ENCODE measurements at regions not wholly inside any gene's neighbourhood (a gene's known extent, or its start where the extent isn't known, plus 50 kb on each side); places are given as distances from the start of the nearest gene placed in this dataset.

GRCh38 chr19:29457413-29457812 is 68.4 kb upstream of the VSTM2B start:
- Histone ChIP-seq H2AFZ (ENCODE audit: control insufficient read depth, low read length) (no peak overlapping the region), H3K79me2 (ENCODE audit: control insufficient read depth, insufficient read depth, low read length) (no peaks in the 10 kb centered on the region), H3K36me3 (ENCODE audit: control insufficient read depth in 2 of 2, extremely low read depth in 1 of 2, insufficient read depth in 2 of 2, low read length in 2 of 2) (no peaks in the 10 kb centered on the region), H3K9ac (ENCODE audit: control insufficient read depth, extremely low read depth, insufficient read depth, low read length) (no peak overlapping the region), H3K27ac (ENCODE audit: control insufficient read depth, insufficient read depth, low read length) (no peak overlapping the region), H3K4me1 (ENCODE audit: control insufficient read depth, extremely low read depth, insufficient read depth, low read length) (no peaks in the 10 kb centered on the region), H3K9me3 (ENCODE audit: control insufficient read depth, low read depth, low read length) (peaks cover 4% of the 10 kb centered on the region), H3K4me3 (ENCODE audit: control insufficient read depth in 2 of 3, extremely low read depth in 1 of 3, insufficient read depth in 2 of 3, low read depth in 1 of 3, low read length in 3 of 3) (no peak overlapping the region), H3K9me1 (ENCODE audit: control insufficient read depth, extremely low read depth, insufficient read depth, low read length) (no peaks in the 10 kb centered on the region), H4K20me1 (ENCODE audit: control insufficient read depth, extremely low read depth, insufficient read depth, low read length) (no peaks in the 10 kb centered on the region), H3K27me3 (ENCODE audit: control insufficient read depth, extremely low read depth, insufficient read depth, low read length) (no peaks in the 10 kb centered on the region), H3K4me2 (ENCODE audit: control insufficient read depth, extremely low read depth, insufficient read depth, low read depth, low read length) (no peak overlapping the region)
- no peak for TF ChIP-seq EZH2 (IDR thresholded peaks at IDR 0.05; ENCODE audit: low read length)
- TF ChIP-seq, protein P1, sequence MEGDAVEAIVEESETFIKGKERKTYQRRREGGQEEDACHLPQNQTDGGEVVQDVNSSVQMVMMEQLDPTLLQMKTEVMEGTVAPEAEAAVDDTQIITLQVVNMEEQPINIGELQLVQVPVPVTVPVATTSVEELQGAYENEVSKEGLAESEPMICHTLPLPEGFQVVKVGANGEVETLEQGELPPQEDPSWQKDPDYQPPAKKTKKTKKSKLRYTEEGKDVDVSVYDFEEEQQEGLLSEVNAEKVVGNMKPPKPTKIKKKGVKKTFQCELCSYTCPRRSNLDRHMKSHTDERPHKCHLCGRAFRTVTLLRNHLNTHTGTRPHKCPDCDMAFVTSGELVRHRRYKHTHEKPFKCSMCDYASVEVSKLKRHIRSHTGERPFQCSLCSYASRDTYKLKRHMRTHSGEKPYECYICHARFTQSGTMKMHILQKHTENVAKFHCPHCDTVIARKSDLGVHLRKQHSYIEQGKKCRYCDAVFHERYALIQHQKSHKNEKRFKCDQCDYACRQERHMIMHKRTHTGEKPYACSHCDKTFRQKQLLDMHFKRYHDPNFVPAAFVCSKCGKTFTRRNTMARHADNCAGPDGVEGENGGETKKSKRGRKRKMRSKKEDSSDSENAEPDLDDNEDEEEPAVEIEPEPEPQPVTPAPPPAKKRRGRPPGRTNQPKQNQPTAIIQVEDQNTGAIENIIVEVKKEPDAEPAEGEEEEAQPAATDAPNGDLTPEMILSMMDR (optimal IDR thresholded peaks at IDR 0.05 in 1 of 3, IDR thresholded peaks at IDR 0.05 in 1 of 3, conservative IDR thresholded peaks at IDR 0.05 in 1 of 3; ENCODE audit: extremely low read depth in 1 of 3, insufficient read depth in 2 of 3, low read length in 3 of 3): no peak
- dilution Hi-C loops (cut with MboI; ENCODE audit: extremely low pct_ligation_motif_present, low sequenced_read_pairs): no loop called here
- DNase-seq (ENCODE audit: low read depth, low spot score) (no peak), FAIRE-seq (no peak)

GRCh38 chr19:29467824-29468401 is 57.9 kb upstream of the VSTM2B start:
- no peaks in the 10 kb centered on the region for H3K27me3 ChIP-seq (ENCODE audit: control insufficient read depth, extremely low read depth, insufficient read depth, low read length)
- H3K36me3 ChIP-seq (ENCODE audit: control insufficient read depth in 2 of 2, extremely low read depth in 1 of 2, insufficient read depth in 2 of 2, low read length in 2 of 2): no peaks in the 10 kb centered on the region
- no peak overlapping the region for H2AFZ ChIP-seq (ENCODE audit: control insufficient read depth, low read length)
- no peaks in the 10 kb centered on the region for H3K9me3 ChIP-seq (ENCODE audit: control insufficient read depth, low read depth, low read length)
- no peak overlapping the region for H3K27ac ChIP-seq (ENCODE audit: control insufficient read depth, insufficient read depth, low read length)
- no peaks in the 10 kb centered on the region for H3K4me1 ChIP-seq (ENCODE audit: control insufficient read depth, extremely low read depth, insufficient read depth, low read length)
- dilution Hi-C loops (cut with MboI; ENCODE audit: extremely low pct_ligation_motif_present, low sequenced_read_pairs): no loop called here
- no peak overlapping the region for H3K4me2 ChIP-seq (ENCODE audit: control insufficient read depth, extremely low read depth, insufficient read depth, low read depth, low read length)
- DNase-seq (ENCODE audit: low read depth, low spot score) (no peak), FAIRE-seq (no peak)
- no peak overlapping the region for H3K4me3 ChIP-seq (ENCODE audit: control insufficient read depth in 2 of 3, extremely low read depth in 1 of 3, insufficient read depth in 2 of 3, low read depth in 1 of 3, low read length in 3 of 3)
- no peak for TF ChIP-seq EZH2 (IDR thresholded peaks at IDR 0.05; ENCODE audit: low read length)
- TF ChIP-seq, protein P1 (optimal IDR thresholded peaks at IDR 0.05 in 1 of 3, IDR thresholded peaks at IDR 0.05 in 1 of 3, conservative IDR thresholded peaks at IDR 0.05 in 1 of 3; ENCODE audit: extremely low read depth in 1 of 3, insufficient read depth in 2 of 3, low read length in 3 of 3): peak in 2 of 3 experiments; percentile 36
- no peaks in the 10 kb centered on the region for H3K79me2 ChIP-seq (ENCODE audit: control insufficient read depth, insufficient read depth, low read length)
- no peaks in the 10 kb centered on the region for H4K20me1 ChIP-seq (ENCODE audit: control insufficient read depth, extremely low read depth, insufficient read depth, low read length)
- no peak overlapping the region for H3K9ac ChIP-seq (ENCODE audit: control insufficient read depth, extremely low read depth, insufficient read depth, low read length)
- no peaks in the 10 kb centered on the region for H3K9me1 ChIP-seq (ENCODE audit: control insufficient read depth, extremely low read depth, insufficient read depth, low read length)

All from keratinocyte (primary cell).